Embryonic facial prominence (tissue), 1 donor: ENCODE measurements at regions not wholly inside any gene's neighbourhood (a gene's known extent, or its start where the extent isn't known, plus 50 kb on each side); places are given as distances from the start of the nearest gene placed in this dataset.
"Not testable (repeated sequence)": the region's sequence is repeated elsewhere in the genome, so short reads cannot be mapped to it uniquely, and the experiment has no call there.

Experiments used
- DNase-seq: peaks from one replicate; pipeline ENCODE4 v3.0.0-alpha.2; 2016; ENCODE audit errors: extremely low spot score

DNA sequence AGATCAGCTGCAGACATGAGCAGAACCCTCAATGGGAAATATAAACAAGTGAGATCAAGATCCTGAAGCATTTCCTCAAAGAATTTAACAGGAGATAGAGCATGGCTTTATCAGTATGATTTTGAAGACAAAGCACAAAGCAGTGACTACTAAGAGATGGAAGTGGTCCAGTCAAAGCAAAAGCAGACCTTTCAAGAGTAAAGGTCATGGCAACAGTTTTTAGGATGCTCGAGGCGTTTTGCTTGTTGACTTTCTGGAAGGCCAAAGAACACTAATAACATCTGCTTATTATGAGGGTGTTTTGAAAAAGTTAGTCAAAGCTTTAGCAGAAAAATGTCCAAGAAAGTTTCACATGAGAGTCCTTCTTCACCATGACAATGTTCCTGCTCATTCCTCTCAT is 128.5 kb downstream of the KCNE4 start:
- DNase-seq, result no peak

- no peak for DNase-seq
Measured at GRCh38 chr2:223181561-223181960, 129.6 kb downstream of the KCNE4 start.

DNA sequence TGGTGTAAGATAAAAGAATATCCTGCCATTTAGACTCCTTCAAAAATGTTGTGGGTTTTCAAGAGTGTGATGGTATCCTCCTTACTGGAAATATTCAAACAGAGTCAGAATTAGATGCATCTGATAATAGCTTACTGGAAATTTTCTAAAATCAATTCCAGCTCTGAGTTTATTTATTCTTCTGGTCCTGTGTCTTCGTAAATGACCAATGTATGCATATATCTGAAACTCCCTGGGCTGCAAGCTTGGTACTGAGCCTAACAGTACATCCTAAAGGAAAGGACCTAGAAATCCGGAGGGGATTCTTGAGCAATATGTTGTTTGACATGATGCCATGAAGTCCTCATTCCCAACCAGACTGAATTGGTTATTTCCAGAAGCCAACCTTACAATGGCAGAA is 130.4 kb downstream of the KCNE4 start:
- DNase-seq, result no peak

DNA sequence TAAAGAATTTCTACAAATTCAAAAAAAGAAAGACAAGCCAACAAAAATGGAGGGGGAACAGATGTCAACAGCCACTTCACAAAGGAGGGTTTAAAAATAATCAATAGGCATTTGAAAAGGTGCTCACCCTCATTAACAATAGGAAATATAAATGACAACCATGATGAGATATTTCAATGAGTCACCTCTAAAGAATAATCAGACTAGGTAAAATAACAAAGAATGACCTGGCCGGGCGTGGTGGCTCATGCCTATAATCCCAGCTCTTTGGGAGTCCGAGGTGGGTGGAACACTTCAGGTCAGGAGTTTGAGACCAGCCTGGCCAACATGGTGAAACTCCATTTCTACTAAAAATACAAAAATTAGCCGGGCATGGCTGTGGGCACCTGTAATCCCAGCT is 133.6 kb downstream of the KCNE4 start:
- no peak for DNase-seq

DNA sequence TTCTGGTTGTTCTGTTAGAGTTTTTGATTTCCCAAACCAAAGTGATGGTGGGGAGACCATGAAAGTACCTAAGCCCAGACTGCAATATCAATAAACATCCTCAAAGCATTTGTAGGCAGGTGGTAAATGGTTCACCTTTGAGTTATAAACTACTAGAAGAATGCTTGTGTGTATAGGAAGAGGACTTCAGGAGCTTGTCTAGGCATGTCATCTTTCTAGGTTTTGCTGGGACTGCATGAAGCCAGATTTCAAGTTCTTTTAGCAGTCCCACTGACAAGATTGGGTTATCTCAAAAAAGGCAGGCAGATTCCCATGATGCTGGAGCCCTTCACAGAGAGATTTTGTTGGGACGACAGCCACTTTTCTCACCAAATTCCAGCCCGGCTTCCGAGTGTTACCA is 135.3 kb downstream of the KCNE4 start:
- DNase-seq, result no peak

DNA sequence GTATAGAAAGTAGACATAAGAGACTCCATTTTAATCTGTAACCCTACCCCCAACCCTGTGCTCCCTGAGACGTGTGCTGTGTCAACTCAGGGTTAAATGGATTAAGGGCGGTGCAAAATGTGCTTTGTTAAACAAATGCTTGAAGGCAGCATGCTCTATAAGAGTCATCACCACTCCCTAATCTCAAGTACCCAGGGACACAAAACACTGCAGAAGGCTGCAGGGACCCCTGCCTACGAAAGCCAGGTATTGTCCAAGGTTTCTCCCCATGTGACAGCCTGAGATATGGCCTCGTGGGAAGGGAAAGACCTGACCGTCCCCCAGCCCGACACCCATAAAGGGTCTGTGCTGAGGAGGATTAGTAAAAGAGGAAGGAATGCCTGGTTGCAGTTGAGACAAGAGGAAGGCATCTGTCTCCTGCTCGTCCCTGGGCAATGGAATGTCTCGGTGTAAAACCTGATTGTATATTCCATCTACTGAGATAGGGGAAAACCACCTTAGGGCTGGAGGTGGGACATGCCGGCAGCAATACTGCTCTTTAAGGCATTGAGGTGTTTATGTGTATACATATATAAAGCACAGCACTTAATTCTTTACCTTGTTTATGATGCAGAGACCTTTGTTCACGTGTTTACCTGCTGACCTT is 138.7 kb downstream of the KCNE4 start:
- not testable (repeated sequence) for DNase-seq

GRCh38 chr2:223196331-223196730 is 144.3 kb downstream of the KCNE4 start:
- DNase-seq, result no peak

DNA sequence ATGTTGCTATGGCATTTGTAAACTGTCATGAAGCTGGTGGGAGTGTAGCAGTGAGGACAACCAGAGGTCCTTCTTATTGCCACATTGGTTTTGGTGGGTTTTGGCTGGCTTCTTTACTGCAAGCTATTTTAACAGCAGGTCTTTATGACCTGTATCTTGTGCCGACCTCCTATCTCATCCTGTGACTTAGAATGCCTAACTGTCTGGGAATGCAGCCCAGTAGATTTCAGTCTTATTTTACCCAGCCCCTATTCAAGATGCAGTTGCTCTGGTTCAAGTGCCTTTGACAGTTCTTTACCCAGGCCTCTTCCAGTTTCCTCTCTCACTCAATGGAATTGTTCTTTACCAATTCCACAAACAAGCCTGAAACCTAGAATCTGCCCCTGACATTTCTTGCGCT is 145.1 kb downstream of the KCNE4 start:
- no peak for DNase-seq

DNA sequence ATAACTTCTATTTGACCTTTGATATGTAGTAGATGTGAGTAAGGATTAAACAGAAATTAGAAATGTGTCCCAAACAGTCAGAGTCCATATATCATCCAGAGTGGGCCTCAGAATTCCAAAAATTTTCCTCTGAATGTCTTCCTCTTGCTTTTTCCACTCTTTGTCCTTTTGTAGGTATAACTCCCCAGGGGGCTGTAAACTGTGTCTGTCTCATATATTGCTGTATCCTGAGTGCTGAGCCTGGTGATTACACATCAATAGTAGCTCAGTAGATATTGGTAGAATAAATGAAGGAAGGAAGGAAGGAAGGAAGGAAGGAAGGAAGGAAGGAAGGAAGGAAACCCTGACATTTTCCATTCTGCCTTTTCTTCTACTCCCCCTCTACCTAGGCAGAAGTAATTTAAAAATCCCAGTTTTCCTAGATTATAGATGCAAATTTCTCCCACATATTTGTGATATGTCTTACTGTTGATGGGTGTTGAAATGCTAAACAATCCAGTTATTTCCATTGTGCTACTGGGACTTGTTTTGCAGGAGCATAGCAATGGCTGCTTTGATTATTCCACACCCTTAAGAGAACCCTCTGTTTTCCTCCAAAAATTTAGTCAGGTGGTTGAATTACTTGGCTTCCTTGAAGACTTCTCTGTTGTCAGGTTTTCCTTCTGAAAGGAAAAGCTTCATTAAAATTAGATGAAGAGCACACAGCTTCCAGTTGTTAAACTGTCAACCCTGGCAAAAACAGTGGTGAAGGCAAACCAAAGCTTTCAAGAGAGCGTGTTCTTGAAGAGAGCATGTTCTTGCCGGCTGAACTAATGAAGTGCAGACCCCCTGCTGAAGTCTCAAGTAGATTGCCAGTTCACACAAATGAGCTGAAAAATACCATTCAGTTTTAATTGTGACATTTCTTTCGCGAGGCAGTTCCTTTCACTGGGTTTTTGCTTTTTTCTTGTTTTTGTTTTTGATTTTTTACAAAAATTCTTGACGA is 147.8 kb downstream of the KCNE4 start:
- no peak for DNase-seq

DNA sequence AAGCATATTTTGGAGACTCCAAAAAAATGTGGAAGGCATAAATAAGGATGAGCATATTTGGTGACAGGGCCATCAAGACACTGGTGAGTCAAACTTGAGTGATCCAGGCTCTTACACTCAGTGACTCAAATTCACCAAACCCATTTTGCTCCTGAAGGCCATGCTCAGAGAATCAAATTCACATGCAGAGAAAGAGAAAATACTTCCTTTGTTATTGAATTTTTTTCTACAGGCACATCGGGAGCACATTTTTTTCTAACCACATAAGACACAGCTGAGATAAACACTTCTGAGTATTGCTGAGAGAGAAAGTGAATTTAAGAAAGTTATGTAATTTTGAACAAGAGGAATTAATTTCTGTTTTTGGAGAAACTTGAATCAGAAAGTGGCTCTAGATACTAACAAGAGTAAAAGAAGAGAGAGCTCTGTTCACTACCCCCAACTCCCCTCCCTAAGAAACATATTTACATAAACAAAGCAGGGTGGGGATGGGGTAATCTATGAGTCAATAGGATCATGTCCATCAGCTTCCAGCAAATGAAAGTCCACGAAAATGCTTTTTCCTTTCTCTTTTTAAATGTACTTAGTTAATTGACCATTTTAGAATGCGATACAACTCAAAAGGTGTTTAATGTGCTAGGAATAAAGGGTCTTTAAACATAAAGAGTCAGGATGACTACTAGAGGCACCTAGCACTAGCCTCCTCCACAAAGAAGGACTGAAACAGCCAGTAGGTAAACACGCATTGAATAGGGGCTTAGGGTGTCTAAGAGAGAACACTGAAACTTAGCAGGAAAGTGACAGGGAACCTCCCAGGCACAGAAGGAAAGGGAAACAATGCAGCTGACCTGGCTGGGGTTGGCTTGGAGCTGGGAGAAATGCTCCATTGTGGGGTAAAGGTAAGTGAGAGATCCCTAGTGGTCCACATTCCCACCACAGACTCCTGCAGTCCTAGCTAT is 152.3 kb downstream of the KCNE4 start:
- DNase-seq, result no peak

GRCh38 chr2:223210489-223210888 is 158.5 kb downstream of the KCNE4 start:
- DNase-seq, result no peak

DNA sequence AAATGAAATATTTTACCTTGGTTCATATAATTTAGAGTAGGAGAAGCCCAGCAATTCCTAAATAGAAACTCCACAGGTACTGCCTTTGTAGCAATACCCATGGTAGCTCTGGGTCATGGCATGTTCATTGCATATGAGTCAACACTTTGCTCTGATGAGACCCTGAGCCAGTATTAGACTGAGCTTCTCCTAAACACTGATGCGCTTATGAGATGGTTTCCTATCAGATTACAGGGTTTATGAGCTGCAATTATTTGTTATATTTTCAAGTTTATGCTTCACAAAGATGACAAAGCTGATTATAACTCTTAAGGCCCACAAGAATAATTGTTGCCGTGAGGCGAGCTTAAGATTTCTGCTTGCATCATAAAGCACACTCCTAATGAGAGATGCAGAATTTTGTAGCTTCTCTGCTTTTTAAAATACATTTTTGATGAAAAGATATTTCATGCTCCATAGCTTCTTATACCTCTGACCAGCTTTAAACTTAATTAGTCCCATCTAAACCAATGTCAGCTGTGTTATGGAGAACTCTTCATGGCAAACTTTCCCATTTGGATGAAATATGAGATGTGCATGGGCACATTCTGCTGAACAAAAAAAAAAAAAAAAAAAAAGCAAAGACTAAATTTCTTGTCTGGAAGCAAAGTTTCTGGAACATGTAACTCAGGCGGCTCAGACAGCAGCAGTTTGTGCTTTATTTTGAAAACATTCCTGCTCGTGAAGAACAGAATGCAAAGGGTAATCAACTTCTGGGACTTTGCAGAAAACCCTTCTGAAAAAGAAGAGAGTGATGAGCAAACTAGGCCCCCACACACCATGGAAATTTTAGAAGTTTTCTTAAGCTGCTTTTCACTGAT is 162.6 kb downstream of the KCNE4 start:
- peak; percentile 26 for DNase-seq

GRCh38 chr2:223215254-223215516 is 163.2 kb downstream of the KCNE4 start:
- DNase-seq, result no peak

DNA sequence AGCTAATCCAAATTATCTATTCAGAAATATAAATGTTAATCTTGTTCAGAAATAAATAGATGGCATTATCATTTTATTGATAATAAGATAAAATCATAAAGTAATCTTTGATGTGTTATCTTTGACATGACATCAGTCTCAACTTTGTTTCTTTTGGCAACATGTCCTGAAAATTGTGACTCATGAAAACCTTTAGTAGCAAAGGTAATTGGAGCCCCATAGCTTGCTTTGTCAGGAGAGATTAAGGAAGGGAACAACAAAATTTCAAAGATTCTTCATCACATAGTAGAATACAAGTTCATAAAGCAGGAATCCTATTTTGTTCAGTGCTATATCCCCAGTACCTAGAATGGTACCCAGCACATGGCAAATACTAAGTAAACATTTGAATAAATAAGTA is 165.4 kb downstream of the KCNE4 start:
- DNase-seq, result no peak

GRCh38 chr2:223218587-223219178 is 166.7 kb downstream of the KCNE4 start:
- no peak for DNase-seq

DNA sequence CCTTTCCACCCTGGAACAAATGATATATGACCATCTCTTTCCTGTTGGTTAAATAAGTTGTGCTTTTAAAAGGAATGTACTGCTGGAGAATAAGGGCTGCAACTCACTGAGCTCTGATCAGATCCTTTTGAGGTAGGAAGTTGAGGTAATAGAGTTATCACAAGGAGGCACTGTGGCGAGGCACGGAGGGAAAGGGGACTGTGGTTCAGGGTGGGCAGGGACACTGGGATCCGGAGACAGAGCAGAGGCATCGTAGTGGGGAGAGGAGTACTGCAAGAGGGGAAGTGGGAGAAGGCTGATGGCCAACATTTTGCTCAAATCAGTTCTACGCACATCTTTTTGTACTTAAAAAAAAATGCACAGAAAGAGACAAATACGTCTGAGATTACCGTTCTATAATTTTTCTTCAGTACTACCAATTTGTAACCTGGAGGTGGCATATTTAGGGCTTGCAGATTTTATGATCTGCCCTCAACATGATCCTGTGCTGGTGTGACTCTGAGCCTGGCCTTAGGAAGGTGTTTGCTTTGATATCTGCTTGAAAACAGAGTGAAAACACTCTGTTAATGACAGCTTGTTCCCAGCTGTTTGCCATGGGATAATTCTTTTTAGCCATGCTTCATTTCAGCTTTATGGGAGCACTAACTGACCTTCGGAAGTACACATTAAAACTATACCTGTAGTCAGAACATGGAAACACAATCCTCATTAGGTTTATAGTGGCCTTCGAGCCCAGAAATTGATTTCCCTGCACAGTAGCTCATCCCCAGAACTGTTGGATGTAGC is 168.1 kb downstream of the KCNE4 start:
- no peak for DNase-seq

DNA sequence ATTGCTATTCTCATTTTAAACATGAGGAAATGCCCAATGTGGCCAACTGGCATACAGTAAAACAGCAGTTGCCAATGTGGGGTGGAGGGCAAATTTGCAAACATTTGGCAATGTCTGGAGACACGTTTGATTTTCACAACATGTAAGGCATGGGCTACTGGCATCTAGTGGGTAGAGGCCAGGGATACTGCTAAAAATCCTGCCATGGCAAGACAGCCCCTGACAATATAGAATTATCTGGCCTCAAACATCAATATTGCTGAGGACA is 168.6 kb downstream of the KCNE4 start:
- no peak for DNase-seq

DNA sequence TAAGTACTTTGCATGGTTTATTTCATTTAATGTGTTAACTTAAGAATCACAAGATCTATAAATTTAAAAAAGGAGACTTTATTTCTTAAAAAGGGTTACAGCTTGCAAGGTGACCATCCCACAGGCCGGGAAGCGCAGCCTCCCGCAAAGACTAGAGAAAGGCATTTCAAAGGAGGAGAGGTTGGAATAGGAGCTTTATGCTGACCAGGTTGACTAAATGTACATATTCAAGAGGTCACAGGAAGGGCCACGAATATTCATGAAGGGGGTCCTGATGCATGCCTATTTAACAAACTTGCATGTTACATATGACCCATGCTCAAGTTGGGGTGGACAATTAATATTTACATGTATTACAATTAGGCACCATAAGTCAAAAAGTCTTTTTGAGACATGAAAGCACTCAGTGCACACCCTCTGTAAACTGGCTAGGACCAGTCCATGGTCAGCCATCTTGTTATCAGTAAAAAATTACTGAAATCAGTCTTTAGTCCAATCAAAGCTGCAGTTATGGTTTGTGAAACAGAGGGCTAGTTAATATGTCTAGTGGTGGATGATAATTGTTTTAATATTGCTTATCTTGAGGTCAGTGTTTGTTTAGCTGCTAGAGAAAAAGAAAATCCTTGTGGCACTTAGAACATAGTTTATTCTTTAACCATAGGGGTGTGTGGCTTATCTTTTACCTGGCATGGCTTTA is 169.3 kb downstream of the KCNE4 start:
- no peak for DNase-seq

DNA sequence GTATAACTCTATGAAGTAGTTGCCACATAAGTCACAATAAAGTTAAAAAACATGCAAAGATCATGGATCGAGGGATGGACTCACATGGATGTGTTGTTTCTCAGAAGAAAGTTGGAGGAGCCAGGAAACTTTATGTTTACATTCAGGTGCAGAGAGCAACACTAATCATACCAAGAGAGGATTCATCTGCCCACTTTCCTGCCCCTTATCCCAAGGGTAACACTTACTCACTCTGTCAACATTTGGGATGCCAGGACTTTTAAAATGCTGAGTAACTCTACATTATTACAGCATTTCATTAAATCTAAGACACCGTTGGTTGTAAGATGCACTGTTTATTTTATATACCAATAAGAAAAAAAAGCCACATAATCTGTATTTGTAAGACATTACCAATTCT is 170.4 kb downstream of the KCNE4 start:
- DNase-seq, result no peak

DNA sequence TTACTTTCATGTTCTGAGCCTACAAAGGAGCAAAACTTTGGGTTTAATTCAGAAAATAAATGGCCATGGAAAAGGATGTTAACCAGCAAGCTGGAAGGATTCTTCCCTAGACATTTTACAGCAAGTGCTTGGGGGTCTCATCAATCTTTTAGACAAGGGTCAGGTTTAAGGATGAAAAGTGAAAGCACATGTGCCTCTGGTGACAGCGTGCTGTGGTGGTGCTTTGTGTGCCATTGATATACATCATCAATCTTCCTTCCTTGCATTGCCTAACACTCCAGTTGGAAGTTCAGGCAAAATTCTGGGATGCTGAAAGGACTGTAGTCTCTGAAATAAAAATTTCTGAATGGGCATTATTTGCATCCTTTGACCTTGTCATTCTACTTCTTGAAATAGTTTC is 171.2 kb downstream of the KCNE4 start:
- no peak for DNase-seq
